Cardiac muscle cell (in vitro differentiated cells and primary cell): ENCODE measurements at regions not wholly inside any gene's neighbourhood (a gene's known extent, or its start where the extent isn't known, plus 50 kb on each side); places are given as distances from the start of the nearest gene placed in this dataset.

ENCODE experiments used
- DNase-seq, 2 donors: peaks; one replicate each; pipeline versions ENCODE4 v3.0.0 to v3.0.0-alpha.2; 2010 to 2017; ENCODE audit warnings: low read depth in 1 of 2, low spot score in 1 of 2
- H3K27ac ChIP-seq: fragments of 200-600 bp; sonication (generic); 2 replicates; pipeline ENCODE4 v1.5.1; 2016
- H3K27me3 ChIP-seq: fragments of 200-600 bp; sonication (generic); 2 replicates; pipeline ENCODE4 v1.6.0; 2016; ENCODE audit warnings: control low read depth
- H3K36me3 ChIP-seq: fragments of 200-600 bp; sonication (generic); 2 replicates; pipeline ENCODE4 v1.5.1; 2016; ENCODE audit warnings: control low read depth
- H3K4me1 ChIP-seq: fragments of 200-600 bp; sonication (generic); 2 replicates; pipeline ENCODE4 v1.8.1; 2017; ENCODE audit warnings: low read depth, mild to moderate bottlenecking, mixed run types
- H3K4me3 ChIP-seq: fragments of 200-600 bp; sonication (generic); 2 replicates; pipeline ENCODE4 v1.5.1; 2016; ENCODE audit warnings: mild to moderate bottlenecking
- H3K9me3 ChIP-seq: fragments of 200-600 bp; sonication (generic); 2 replicates; pipeline ENCODE4 v1.5.1; 2017; ENCODE audit warnings: low read depth, mild to moderate bottlenecking, control low read depth
- CTCF ChIP-seq: IDR thresholded peaks from 2 replicates; pipeline ENCODE4 v1.5.1; 2012; ENCODE audit warnings: low read depth, mild to moderate bottlenecking, low read length

DNA sequence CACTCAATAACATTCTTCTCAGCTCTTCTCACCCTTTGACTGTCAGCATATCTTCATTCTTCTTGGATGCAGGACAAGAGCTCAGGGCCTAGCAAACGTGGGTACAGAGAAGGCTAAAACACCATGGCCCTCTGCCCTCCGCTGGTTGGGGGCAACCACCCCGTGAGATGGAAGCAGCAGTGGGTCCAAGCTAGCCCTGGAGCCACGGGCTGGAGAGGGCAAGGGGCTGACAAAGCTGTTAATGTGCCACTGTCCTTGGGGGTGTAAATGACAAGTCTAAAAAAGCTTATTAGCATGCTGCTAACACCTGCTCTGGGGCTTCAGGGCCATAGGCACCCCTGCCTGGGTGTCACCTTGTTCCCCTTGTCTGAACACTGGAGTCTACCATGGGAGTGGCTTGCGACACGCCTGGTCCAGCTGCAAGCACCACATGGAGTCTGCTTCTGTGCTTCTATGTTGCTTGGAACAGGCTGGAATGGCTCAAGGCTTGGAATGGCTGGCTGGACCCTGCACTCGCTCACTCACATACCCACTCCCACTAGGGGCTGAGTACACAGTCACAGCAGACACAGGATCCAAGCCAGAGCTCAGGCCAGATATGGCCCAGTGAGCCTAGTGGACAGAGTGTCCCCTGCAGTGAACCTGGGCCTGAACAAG, 246.0 kb downstream of the PCDH10 start:
- Histone ChIP-seq H3K27ac (no peak overlapping the region), H3K4me1 (no peaks in the 10 kb centered on the region), H3K27me3 (no peaks in the 10 kb centered on the region), H3K9me3 (no peaks in the 10 kb centered on the region), H3K36me3 (no peaks in the 10 kb centered on the region), H3K4me3 (no peak overlapping the region)
- no peak for TF ChIP-seq CTCF
- no peak for DNase-seq

DNA sequence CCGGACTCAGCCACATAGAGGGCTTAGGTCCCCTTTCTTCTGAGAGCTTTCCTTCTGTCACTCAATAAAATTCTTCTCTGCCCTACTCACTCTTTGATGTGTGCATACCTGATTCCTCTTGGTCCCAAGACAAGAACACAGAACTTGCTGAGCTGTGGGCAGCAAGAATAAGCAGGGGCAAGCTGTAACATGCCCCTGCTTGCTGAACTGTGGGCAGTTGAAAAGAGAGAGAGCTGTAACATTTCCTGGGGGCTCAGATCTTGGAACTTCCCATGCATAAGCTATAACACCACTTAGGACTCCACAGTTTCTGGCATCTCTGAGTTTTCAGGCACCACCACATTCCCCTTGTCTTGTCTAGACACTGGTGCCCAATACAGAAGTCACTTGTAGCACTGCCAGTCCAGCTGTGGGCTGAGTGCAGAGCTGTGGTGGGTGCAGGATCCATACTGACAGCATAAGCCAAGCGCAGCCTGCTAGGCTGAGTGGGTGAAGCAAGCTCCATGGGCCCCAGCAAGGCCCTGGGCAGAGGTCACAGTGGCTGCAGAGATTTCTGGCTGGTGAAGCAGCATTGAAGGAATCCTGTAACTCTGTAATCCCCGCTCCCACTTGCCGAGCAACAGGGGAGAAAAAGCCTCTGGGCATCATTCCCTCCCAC, 241.2 kb downstream of the PCDH10 start:
- Histone ChIP-seq H3K4me1 (no peaks in the 10 kb centered on the region), H3K4me3 (no peak overlapping the region), H3K36me3 (no peaks in the 10 kb centered on the region), H3K27me3 (no peaks in the 10 kb centered on the region), H3K27ac (no peak overlapping the region), H3K9me3 (no peaks in the 10 kb centered on the region)
- TF ChIP-seq CTCF, result no peak
- peak in 1 of 2 donors; percentile 3 for DNase-seq

GRCh38 chr4:133389029-133389428, 239.9 kb downstream of the PCDH10 start:
- H3K9me3 ChIP-seq, result no peaks in the 10 kb centered on the region
- H3K27ac ChIP-seq, result no peak overlapping the region
- no peak overlapping the region for H3K4me3 ChIP-seq
- DNase-seq, result no peak
- no peak for TF ChIP-seq CTCF
- no peaks in the 10 kb centered on the region for H3K4me1 ChIP-seq
- H3K36me3 ChIP-seq, result no peaks in the 10 kb centered on the region
- H3K27me3 ChIP-seq, result no peaks in the 10 kb centered on the region

GRCh38 chr4:133385161-133385954, 236.3 kb downstream of the PCDH10 start:
- Histone ChIP-seq H3K36me3 (no peaks in the 10 kb centered on the region), H3K4me3 (no peak overlapping the region), H3K27ac (no peak overlapping the region), H3K27me3 (no peaks in the 10 kb centered on the region), H3K4me1 (no peaks in the 10 kb centered on the region), H3K9me3 (no peaks in the 10 kb centered on the region)
- TF ChIP-seq CTCF, result no peak
- DNase-seq, result peak in 1 of 2 donors; percentile 3

DNA sequence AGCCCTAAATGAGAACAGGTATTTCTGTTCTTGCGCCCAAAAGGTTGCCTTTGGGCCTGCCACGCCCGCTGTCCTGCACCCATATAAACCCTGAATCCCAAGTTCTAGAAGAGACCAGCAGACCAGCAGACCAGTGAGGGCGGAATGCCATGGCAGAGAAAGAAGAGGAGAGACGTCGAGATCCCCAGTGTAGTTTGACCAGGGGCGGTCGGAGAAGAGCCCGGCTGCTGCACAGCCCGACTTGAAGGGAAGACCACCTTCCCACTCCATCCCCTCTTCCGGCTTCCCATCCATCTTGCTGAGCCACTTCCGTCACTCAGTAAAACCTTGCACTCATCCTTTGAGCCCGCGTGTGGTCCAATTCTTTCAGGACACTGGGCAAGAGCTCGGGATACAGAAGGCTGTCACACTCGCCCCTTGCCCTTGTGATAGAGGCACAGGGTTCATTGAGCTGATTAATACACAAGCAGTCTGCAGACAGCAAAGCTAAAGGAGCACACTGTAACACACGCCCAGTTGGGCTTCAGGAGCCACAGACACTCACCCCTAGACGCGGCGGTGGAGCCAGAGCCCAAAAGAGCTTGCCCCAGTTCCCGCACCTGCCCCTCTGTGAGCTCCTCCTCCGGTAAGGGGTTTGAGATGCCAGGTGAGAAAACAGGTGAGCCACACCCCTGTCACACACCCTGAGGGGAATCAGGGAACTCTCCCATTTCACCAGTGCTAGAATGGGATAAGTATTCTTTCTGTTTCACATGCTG, 230.8 kb downstream of the PCDH10 start:
- no peak overlapping the region for H3K4me3 ChIP-seq
- TF ChIP-seq CTCF, result no peak
- H3K9me3 ChIP-seq, result no peaks in the 10 kb centered on the region
- H3K4me1 ChIP-seq, result no peaks in the 10 kb centered on the region
- no peaks in the 10 kb centered on the region for H3K27me3 ChIP-seq
- DNase-seq, result no peak
- no peak overlapping the region for H3K27ac ChIP-seq
- no peaks in the 10 kb centered on the region for H3K36me3 ChIP-seq
